Stimulated activated CD8-positive, alpha-beta memory T cell treated with anti-CD3 and anti-CD28 coated beads, Interleukin-7, amount 100 ng/mL, for 24 hours (primary cell): ENCODE measurements at regions not wholly inside any gene's neighbourhood (a gene's known extent, or its start where the extent isn't known, plus 50 kb on each side); places are given as distances from the start of the nearest gene placed in this dataset.

Experiments
- DNase-seq: peaks from one replicate; pipeline ENCODE4 v3.0.0-alpha.2; 2020; ENCODE audit warnings: low read depth

DNA sequence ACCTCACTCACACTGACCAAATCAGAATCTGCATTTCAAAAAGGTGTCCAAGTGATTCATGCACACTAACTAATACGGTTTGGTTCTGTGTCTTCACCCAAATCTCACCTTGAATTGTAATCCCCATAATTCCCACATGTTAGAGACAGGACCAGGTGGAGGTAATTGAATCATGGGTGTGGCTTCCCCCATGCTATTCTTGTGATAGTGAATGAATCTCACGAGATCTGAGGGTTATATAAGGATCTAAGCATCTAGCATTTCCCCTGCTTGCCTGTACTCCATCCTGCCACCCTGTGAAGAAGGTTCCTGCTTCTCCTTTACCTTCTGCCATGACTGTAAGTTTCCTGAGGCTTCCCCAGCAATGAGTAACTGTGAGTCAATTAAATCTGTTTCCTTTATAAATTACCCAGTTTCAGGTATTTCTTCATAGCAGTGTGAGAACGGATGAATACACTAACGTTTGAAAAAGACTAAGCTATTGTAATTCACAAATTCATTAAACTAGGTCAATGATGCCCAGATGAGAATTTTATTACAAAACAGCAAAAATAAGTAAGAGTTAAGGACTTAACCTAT lies 759.1 kb downstream of the GALC start:
- DNase-seq: no peak

DNA sequence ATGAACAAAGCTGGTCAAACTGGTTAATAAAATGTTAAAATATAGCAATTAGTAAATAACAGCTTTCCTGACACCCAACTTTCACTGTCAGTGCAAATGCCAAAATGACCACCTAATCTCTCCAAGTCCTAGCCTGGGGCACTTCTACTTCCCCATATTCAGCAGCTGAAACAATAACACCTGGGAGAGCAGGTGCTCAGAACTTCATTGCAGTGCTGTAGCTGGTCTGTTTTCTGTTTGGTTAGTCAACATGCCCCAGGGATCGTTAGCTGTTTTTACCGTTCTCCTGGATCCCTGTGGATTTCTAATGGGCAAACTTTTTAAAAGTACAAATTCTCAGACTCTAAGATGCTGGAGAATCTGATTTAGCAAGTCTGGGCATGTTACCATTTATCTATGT lies 759.7 kb downstream of the GALC start:
- DNase-seq: no peak

- DNase-seq: no peak
These were observed 761.5 kb downstream of the GALC start for GRCh38 chr14:87231336-87232026.

DNA sequence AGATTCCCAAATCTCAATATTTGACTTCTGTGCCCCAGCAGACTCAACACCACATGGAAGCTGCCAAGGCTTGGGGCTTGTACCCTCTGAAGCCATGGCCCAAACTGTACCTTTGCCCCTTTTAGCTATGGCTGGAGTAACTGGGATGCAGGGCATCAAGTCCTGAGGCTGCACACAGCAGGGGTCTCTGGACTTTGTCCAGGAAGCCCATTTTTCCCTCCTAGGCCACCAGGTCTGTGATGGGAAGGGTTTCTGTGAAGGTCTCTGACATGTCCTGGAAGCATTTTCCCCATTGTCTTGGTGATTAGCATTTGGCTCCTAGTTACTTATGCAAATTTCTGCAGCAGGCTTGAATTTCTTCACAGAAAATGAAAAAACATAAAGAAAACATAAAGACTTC lies 762.3 kb downstream of the GALC start:
- DNase-seq: no peak

- no peak for DNase-seq
These were observed 763.9 kb downstream of the GALC start for GRCh38 chr14:87229131-87229530.

- no peak for DNase-seq
These were observed 776.0 kb downstream of the GALC start for GRCh38 chr14:87217023-87217422.

GRCh38 chr14:87214558-87214957 lies 778.4 kb downstream of the GALC start:
- DNase-seq: no peak

- DNase-seq: no peak
These were observed 785.2 kb downstream of the GALC start for GRCh38 chr14:87207756-87208155.

DNA sequence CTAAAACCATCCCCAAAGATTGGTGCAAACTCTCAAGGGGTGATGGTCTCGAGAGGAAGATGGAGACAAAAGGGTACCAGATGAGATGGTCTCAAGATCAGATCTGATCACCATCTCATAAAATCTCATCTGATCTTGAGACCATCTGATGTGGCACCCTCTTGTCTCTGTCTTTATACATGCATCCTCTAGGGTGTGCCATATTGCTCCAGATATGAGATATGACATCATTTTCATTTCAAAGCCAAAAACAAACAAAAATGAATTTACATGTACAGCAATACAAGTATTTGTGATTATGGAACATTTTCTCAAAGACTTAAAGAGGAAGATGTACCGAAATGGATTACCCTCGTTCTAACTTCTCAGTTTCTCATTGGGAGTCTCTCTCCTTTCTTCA lies 787.2 kb downstream of the GALC start:
- DNase-seq: no peak

GRCh38 chr14:87203346-87203745 lies 789.6 kb downstream of the GALC start:
- no peak for DNase-seq

GRCh38 chr14:87199381-87199780 lies 793.6 kb downstream of the GALC start:
- no peak for DNase-seq

DNA sequence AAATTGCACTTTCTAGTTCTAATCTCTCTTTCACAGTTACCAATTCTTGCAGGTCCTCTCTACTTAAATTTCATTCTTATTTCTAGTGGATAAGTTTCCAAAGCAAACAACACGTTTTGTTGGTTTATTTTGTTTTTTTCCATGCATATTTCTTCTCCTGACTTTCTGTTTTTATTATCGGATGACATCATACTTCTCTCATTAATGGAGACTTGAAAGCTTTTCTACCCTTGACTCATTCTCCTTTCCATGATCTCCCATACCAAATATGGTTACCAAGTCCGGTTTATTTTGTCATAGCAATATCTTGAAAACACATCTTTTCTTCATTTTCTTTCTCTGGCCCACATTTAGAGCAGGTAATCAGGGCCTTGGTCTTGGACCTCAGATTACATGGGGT lies 796.5 kb downstream of the GALC start:
- no peak for DNase-seq

GRCh38 chr14:87187786-87188185 lies 805.2 kb downstream of the GALC start:
- DNase-seq: no peak

DNA sequence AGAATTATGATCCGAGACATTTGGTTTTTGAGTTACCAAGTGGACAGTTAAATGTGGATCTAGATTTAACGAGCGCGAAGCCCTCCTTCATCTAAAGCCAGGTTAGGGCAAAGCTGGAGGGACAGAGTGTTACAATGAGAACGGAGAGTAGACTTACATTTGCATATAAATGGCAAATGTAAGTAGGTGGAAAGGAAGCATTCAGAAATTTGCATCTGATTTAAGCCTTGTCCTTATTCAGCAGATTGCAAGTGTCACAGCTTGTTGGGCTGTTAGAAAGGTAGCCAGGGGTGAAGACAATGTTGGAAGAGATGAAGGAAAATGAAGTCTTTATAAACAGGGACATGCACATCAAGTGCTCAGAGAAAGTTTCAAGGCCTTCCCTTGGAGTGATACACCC lies 806.2 kb downstream of the GALC start:
- DNase-seq: no peak

GRCh38 chr14:87185961-87186560 lies 806.9 kb downstream of the GALC start:
- DNase-seq: no peak

GRCh38 chr14:87184180-87184579 lies 808.8 kb downstream of the GALC start:
- no peak for DNase-seq

DNA sequence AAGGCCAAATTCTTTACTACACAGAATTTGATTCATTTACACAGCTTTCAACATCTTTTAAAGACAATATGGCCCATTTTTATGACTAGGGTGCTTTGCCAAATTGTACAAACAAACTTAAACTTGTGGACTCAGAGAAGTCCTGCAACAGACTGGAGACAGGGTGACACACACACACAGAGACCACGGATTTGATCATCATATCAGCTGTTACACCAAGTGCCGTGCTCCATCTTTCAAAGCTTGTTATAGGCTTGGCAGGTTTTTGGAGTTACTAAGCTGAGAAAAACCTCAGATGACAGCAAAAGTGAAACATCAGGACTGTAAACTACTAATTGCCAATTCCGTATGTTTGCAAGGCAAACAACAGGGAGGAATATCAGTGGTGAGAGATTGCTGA lies 811.7 kb downstream of the GALC start:
- no peak for DNase-seq

- no peak for DNase-seq
These were observed 813.0 kb downstream of the GALC start for GRCh38 chr14:87179936-87180335.

DNA sequence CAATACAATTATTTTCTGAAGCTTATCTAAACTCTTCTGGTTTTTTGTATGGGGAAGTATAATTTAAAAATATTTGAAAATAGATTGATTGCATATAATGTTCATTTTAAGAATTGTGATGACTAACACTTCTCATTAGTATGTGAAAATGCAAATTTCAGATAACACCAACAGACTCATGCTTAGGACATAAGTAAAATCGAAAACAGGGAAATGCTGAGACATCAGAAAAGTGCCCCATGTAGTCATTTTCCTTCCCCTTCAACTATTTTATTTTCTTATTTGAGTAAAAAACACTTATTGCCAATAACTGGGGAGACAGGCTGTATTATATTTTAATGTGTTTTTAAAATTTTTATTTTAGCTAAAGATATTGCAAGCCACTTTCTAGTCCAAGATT lies 814.7 kb downstream of the GALC start:
- DNase-seq: no peak

GRCh38 chr14:87175175-87175574 lies 817.8 kb downstream of the GALC start:
- no peak for DNase-seq

DNA sequence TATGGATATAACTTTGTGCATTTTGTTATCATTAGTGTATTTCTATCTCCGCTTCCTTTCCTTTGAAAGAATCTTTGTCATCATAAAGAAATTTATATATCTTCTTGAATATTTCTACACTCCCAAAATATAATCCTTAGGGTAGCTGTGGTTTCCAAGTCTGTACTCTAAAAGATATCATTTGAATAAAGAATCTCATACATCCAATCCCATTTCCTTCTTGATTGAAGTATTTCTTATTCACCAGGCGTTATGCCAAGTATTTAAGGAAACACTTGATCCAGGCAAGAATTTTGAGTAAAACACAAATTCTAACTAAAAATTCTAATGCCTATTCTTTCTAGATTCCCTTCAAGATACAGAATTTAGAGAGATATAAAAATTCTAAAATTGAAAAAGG lies 821.8 kb downstream of the GALC start:
- DNase-seq: no peak

DNA sequence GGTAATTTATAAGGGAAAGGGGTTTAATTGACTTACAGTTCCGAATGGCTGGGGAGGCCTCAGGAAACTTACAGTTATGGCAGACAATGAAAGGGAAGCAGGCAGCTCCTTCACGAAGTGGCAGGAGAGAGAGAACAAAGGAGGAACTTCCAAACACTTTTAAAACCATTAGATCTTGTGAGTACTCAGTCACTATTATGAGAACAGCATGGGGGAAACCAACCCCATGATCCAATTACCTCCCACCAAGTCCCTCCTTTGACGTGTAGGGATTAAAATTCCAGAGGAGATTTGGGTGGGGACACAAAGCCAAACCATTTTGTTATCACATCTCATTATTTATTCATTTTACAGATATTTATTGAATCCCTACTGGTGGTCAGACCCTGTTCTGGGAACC lies 822.8 kb downstream of the GALC start:
- DNase-seq: no peak

DNA sequence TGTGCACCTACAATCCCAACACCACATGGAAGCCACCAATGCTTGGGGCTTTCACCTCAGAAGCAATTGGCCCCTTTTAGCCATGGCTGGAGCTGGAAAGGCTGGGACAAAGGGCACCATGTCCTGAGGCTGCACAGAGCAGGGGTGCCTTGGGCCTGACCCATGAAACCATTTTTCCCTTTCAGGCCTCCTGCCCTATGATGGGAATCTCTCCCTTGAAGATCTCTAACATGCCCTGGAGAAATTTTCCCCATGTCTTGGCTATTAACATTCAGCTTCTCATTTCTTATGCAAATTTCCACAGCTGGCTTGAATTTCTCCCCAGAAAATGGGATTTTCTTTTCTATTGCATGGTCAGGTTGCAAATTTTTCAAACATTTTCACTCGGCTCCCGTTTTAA lies 823.6 kb downstream of the GALC start:
- no peak for DNase-seq

DNA sequence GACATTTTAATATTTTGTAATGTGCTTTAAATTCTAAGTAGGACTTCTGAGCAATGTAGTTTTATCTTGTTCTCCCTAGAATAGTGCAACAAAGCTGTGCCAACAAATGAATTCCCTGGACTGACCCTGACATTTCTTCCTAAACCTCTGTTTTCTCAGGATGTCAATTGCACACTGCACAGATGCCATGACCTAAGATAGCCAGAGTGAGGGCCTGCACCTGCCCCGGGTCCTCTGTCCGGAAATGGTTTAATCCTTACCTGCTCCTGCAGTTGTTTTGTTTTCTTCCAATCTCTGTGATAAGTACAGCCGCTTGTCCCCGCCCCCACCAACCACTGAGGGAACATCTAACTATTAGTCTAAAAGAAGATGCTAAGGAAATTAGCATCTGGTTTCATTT lies 831.5 kb downstream of the GALC start:
- no peak for DNase-seq
